Ishikawa (cell line): ENCODE measurements at regions not wholly inside any gene's neighbourhood (a gene's known extent, or its start where the extent isn't known, plus 50 kb on each side); places are given as distances from the start of the nearest gene placed in this dataset.

Experiments
- EP300 ChIP-seq: IDR thresholded peaks from 2 replicates; pipeline ENCODE4 v1.6.1; 2012; ENCODE audit warnings: borderline replicate concordance
- RAD21 ChIP-seq: IDR thresholded peaks from 2 replicates; pipeline ENCODE4 v1.6.1; 2012; ENCODE audit warnings: low read depth
- TAF1 ChIP-seq: IDR thresholded peaks from 2 replicates; pipeline ENCODE4 v1.6.1; 2012; ENCODE audit warnings: low read depth, mild to moderate bottlenecking

DNA sequence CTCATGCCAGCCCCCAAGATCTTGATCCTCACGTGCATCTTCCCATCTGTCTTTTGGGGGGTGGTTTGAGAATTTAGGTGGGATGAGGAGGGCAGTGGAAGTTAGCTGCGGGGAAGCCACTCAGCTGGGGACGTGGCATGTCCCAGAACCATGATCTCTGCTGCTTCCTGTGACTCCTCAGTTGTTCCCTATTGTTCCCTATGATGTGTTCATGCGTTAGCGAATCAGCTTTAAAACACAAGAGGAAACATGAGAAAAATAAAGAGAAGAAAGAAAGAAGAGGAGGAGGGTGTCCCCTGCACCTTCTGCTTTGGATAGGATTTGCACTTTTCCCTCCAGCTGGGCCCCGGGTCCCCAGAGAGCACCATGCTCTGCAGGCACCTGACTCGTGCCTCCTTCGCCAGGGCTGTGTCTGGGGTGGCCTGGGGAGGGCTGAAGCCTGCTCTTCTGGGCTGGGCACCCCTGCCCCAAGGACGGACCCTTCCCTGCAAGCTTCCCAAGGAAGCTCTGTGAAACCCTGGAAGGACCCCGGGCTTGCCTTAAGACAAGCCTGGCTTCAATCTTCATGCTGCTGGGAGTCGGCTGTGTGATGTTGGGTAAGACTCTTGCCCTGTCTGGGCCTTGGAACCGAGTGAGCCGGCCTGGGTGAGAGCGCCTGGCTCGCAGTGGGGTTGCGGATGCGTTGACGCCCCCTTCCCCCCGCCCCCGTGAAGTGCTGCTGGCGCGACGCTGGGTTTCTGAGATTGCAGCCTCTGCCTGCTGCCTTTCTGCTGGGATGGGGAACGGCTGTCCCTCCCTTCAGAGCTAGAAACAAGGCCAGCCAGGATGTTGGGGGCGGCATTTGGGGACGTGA is 62.8 kb upstream of the CIBAR2 start:
- no peak for TF ChIP-seq TAF1
- no peak for TF ChIP-seq RAD21
- TF ChIP-seq EP300: no peak
